DMS79 (cell line): ENCODE measurements at regions not wholly inside any gene's neighbourhood (a gene's known extent, or its start where the extent isn't known, plus 50 kb on each side); places are given as distances from the start of the nearest gene placed in this dataset.

ENCODE experiments used
- DNase-seq: peaks from one replicate; lab custom pipeline; 2025; lab: John Stamatoyannopoulos, UW

GRCh38 chr13:39938596-39938995, 283.1 kb downstream of the COG6 start:
- DNase-seq: no peak

DNA sequence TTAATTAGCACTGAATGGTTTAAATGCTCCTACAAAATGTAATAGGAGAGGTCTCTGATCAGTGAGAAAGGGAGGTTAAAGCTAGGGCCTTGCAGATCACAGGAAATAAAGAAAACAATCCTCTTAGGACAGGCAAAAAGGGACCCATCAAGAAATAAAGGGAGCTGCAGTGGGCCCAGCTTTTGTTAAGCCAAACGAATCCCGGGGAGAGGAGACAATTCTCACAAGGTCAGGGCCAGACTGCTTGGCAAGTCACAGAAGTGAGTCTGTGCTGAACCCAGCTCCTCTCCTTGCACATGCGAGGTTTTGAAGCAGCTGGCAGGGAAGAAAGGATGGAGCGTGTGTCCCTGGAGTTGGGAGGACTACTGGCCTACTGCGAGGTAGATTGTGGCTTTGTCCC, 285.8 kb downstream of the COG6 start:
- no peak for DNase-seq

GRCh38 chr13:39941911-39942551, 286.6 kb downstream of the COG6 start:
- DNase-seq: no peak

DNA sequence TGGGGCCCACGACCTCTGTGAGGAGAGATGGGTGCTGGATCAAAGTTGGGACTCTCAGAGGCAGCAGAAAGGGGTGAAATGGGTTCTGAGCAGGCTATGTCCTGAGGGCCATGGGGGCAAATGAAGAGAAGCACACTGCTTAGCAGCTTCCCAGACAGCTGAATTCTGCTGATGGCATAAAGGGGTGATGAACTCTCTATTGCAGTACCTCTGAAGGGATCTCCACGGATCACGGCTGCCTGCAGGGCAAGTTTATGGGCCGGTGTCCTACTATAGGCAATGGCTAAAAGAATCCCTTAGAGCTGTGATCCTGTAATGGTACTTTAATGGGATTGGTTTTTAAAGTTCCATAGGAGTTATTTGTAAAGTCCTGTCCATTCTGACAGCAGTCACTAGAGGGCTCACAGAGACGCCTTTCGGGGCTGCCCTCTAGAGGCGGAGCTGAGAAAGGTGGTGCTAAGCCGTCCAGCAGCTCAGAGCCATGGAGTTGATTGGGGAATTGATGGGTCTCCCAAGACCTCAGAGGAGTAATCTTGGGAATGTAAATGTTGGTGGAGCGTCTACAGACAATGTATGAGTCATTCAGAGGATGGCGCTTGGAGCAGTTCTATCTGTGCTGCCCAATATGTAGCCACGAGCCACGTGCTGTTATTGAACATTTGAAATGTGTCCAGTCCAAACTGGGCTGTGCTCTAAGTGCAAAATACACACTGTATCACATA, 287.3 kb downstream of the COG6 start:
- no peak for DNase-seq

GRCh38 chr13:39943711-39944110, 288.2 kb downstream of the COG6 start:
- no peak for DNase-seq

- no peak for DNase-seq
These were observed 289.8 kb downstream of the COG6 start for GRCh38 chr13:39945226-39945625.

DNA sequence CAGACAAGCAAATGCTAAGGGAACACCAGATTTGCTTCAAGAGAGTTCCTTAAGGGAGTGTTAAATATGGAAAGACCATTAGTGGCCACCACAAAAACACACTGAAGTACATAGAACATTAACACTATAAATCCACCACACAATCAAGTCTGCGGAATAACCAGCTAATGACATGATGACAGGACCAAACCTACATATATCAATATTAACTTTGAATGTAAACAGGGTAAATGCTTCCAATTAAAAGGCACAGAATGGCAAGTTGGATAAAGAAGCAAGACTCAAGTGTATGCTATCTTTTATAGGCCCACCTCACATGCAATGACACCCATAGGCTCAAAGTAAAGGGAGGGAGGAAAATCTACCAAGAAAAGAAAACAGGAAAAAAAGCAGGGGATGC, 291.3 kb downstream of the COG6 start:
- DNase-seq: no peak

GRCh38 chr13:39951301-39951700, 295.8 kb downstream of the COG6 start:
- DNase-seq: no peak

DNA sequence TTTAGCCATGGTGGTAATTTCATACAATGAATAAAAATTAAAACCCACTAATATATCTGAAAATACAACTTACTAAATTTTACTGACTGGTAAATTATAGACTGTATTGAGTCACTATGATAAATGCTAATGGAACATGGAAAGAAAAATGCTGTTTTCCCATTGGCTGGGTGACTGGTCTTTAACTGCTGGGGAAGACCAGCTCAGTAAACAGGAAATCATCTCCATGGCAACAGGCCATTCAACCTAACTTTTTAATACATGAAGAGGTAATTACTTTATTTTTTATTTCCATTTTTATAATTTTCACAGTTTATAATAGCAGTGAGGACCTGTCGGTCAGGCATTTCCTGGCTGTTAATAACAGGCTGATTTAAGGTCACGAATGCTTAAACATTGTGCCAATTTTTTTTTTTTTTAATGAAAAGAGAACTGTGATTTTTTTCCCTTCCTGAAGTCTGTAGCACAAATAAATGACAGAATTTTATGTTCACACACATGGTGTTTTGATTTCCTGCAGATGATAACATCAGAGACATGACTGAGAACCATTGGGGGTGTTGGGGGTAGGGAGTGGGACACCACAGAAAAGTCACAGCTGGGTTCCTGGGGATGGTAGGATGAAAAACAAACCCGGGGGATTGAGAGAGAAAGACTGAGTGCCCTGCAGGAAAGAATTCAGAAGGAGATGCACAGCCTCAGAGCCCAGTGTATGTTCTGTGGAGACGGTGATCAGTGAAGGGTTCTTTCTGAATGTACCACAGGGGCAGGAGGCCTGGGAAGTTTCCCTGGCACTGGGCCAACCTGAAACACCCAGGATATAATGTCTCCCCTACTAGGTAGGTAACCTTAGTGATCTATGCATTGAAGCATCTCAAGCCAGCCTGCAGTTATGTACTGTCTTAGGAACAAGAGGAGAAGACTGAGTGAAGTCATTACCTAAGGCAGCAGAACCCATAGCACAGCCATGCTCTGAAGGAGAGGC, 297.1 kb downstream of the COG6 start:
- DNase-seq: no peak

- no peak for DNase-seq
These were observed 299.0 kb downstream of the COG6 start for GRCh38 chr13:39954476-39954875.

DNA sequence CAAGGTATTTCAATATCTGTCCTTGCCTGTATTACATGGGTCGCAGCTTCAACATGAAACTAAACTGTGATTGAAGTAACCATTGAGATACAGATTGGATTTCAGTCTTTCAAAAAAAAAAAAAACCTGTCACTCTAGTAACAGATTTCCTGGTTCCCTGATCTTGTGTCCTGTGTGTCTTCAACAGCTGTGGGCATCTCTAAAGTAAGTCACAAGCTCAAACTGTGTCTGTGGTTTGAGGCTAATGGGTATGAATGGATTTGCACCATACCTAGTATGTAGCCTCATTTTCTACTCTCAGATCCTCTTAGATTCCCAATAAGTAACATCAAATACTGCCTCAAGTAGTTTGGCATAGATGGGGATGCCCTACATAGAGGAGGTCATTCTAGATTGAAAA, 300.1 kb downstream of the COG6 start:
- DNase-seq: no peak

GRCh38 chr13:39956036-39956435, 300.6 kb downstream of the COG6 start:
- no peak for DNase-seq

GRCh38 chr13:39957868-39958677, 302.6 kb downstream of the COG6 start:
- DNase-seq: no peak

- DNase-seq: no peak
These were observed 304.2 kb downstream of the COG6 start for GRCh38 chr13:39959497-39960144.

DNA sequence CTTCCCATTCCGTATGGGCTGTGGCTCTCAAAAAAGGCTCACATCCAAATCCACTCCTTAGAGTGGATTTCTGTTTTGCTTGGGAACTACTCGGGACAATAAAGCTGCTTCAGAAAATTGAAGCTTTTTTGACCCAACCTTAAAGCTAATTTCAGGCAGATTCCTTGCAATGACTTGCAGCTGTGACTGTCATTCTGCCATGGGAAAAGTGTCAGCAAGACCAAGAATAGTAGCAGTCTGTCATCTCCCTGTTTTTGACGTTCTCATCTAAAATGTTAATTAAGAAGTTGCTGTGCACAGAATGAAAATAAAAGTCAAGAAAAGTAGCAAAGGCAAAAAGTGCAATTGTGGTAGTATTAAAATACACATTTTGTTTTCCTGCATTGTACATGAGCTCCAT, 304.7 kb downstream of the COG6 start:
- DNase-seq: no peak

GRCh38 chr13:39961036-39961435, 305.6 kb downstream of the COG6 start:
- DNase-seq: no peak

GRCh38 chr13:39963612-39964011, 308.1 kb downstream of the COG6 start:
- no peak for DNase-seq

GRCh38 chr13:39965309-39965708, 309.8 kb downstream of the COG6 start:
- peak; percentile 42 for DNase-seq

DNA sequence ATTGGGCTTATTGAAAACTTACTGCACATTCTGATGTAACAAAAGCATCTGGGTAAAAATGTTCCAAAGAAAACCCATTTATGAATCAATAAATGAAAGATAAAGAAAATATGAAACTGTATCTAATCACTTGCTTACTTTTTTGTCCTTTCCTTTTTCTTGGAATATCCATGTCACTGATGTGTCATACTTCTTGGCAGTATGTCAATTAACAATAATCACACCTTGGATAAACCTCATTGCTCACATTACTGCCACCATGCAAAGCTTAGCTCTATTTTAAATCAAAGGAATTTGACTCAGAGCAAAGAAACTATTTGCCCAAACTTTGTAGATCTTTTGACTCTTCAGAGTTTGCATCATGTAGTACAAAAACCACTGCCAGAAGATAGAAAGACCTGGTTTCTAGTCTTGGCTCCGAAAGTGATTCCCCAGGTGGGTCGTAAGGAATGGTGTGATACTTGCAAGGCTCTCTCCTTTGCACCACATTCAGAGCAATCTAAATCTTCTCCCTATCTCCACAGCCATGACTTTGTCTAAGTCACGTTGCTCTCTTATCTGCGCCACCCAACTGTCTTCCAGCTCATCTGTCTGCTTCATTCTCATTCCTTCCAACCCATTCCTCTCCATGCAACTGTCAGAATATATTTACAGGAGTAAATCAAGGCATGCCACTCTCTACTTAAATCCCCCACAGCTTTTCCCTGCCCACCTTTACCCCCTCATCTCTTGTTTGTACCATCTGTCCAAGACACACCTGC, 311.9 kb downstream of the COG6 start:
- DNase-seq: no peak

- DNase-seq: no peak
These were observed 313.4 kb downstream of the COG6 start for GRCh38 chr13:39968646-39969475.
